GM19351 (cell line): ENCODE measurements at regions not wholly inside any gene's neighbourhood (a gene's known extent, or its start where the extent isn't known, plus 50 kb on each side); places are given as distances from the start of the nearest gene placed in this dataset.

Source experiments
- ATAC-seq: cut with Tn5 transposase; IDR thresholded peaks from one replicate; pipeline ENCODE4 v1.9.1; 2021; ENCODE audit warnings: mild to moderate bottlenecking, moderate library complexity; ENCODE audit not compliant: unreplicated experiment

GRCh38 chr4:123913598-123913997 is 517.0 kb downstream of the SPRY1 start:
- no peak for ATAC-seq

DNA sequence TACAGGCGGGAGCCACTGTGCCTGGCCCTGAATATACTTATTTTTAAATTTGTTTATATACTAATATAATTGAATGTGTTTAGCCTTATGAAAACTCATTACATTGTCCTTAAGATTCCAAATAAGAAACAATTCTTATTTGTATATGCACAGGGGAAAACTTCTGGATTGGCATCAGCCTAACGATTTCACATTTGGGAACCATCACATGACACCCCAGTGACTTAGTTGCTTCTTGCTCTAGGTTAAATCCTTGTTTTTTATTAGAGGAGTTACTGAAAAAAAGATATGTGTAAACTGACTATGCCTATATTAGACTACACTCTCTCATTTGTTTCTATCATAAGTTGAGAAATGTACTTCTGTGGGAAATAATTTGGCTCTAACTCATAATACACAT is 520.2 kb downstream of the SPRY1 start:
- ATAC-seq, result no peak

DNA sequence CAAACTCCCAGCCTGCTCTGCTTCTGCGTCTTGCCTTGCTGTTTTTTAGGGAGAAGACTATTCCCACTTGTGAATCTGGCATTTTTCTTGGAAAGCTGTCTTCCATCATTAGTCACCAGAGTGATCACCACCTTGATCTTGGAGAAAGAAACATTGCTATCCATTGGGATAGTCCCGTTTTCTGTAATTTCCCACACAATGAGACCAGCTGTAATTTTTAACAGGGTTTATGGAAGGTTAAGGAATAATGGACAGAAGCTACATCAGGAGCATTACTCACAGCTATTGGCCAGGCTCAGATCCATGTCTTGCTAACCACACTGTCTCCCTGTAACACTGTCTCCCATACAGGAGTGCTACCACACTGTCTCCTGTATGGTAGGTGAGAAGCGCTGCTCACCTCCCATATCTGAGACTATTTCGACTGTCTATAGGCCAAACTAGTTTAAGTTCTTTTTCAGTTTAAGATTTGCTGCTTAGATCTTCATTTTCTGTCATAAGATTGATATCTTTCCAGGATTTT is 523.0 kb downstream of the SPRY1 start:
- ATAC-seq, result no peak

- ATAC-seq, result no peak
Observed at GRCh38 chr4:123921339-123921738, 524.7 kb downstream of the SPRY1 start.

DNA sequence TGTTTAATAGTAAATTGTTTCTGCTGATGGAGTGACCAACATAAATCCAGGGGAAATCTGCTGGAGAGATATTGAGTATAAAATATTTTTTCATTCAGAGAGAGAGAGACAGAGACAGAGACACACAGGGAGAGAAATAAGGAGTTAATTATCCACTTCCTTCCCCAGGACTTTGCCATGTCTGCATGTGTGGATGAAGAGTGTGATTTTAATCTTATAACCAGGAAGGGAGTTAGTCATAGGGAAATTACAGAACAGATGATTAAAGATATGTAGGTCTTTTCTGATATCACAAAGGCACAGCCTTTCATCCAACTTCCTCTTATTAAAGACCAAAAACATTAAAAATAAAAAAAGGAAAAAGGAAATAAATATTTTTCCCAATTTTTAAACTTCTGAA is 526.3 kb downstream of the SPRY1 start:
- no peak for ATAC-seq

- no peak for ATAC-seq
Observed at GRCh38 chr4:123924536-123924935, 527.9 kb downstream of the SPRY1 start.

GRCh38 chr4:123929565-123929964 is 533.0 kb downstream of the SPRY1 start:
- no peak for ATAC-seq

DNA sequence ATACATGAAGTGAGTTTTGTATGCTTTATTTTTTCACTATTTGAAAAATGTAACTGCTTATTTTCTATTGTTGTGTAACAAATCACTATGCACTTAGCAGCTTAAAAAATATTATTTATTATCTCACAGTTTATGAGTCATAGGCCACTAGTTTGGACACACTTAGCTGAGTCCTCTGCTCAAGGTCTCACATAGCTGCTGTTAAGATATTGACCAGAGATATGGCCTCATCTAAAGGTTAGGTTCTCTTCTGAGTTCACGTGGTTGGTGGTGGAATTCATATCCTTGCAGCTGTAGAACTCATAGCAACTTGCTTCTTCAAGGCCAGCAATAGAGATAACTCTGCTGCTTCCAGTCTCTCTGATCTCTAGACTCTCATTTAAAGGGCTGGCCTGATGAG is 534.4 kb downstream of the SPRY1 start:
- no peak for ATAC-seq

- ATAC-seq, result no peak
Observed at GRCh38 chr4:123934096-123934495, 537.5 kb downstream of the SPRY1 start.

DNA sequence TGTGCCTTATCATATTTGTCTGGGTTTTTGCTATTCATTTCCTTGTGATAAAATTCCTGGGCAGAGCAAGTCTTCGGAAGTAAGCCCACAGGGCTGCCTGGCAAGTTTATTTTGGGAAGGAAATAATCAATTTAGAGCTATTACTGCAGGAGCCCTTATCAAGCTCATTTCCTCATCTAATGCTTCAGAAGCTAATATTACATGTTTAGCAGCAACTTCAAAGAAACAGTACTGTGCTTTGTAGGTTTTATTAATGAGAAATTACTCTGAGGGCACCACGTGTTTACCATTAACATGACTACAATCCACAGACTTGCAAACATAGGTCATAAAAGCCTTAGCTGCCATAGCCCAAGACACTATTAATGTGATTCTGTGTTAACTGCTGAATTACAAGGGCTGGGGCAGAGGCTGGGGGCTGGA is 540.0 kb downstream of the SPRY1 start:
- ATAC-seq, result no peak

- ATAC-seq, result no peak
Observed at GRCh38 chr4:123937581-123937980, 541.0 kb downstream of the SPRY1 start.

DNA sequence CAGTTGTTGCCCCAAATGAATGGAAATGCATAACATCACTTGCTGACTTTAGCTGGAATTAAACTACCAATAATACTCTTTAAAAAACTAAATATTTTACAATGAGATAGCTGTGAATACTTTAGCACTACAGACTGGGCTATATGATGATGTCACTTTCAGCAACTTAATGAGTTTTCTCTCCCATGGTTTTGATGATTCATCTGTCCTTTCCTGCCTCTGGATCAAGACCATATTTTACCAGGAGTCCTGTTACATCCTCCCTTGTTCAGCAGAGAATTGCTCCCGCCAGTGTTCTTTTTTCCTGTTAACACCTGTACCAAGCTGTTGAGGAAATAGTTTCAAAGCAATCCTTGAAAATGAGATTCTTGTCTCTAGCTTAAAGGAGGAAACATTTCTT is 543.0 kb downstream of the SPRY1 start:
- no peak for ATAC-seq

GRCh38 chr4:123940604-123941003 is 544.0 kb downstream of the SPRY1 start:
- no peak for ATAC-seq

- no peak for ATAC-seq
Observed at GRCh38 chr4:123941306-123941705, 544.7 kb downstream of the SPRY1 start.

- ATAC-seq, result no peak
Observed at GRCh38 chr4:123943976-123944375, 547.4 kb downstream of the SPRY1 start.

DNA sequence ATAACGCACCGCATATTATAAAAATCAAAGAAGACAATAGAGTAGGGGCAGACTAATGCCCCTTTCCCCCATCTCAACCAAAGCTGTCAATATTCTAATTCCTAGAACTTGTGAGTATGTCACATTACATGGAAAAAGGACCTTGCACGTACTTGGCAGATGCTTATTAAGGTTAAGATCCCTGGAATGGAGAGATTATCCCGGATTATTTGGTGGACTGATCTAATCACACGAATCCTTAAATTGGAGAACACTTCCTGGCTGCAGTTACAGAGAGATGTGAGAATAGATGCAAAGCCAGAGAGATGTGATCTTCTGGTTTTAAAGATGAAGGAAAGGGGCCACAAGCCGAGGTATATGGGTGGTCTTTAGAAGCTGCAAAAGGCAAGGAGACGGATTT is 548.7 kb downstream of the SPRY1 start:
- ATAC-seq, result no peak

GRCh38 chr4:123950530-123950929 is 553.9 kb downstream of the SPRY1 start:
- ATAC-seq, result no peak

DNA sequence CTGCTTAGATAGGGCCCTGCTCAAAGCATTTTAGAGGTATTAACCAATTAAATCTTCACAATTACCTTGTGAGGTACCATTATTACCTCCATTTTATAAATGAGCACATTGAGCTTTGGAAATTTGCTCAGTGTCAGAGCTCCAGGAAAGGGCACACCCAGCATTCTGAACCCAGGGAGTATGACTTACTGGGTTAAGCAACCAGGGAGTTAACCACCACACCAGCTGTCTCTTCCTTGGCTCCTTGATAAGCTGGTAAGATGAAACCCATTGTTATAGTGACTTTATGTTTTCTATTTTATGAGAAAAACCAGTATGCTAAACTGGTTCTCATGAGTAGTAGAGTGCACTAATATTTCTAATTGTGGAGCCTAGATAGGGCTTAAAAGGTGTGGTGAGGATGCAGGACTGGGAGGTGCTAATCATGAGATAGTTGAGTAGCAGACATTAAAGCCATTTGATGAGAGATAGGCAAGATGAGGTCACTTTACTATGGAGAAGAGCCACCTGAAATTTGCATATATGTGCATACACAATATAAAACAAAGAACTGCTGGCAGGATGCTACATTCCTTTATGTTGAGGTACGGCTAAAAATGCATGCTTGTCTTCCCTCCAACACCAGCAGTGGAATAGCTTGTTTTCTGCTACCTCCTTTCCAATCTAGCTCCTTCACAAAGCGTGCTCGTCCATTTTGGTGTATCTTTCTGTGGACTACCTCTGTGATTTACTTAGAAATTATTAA is 556.1 kb downstream of the SPRY1 start:
- ATAC-seq, result no peak

GRCh38 chr4:123953566-123953965 is 557.0 kb downstream of the SPRY1 start:
- ATAC-seq, result no peak

- no peak for ATAC-seq
Observed at GRCh38 chr4:123954220-123954619, 557.6 kb downstream of the SPRY1 start.

DNA sequence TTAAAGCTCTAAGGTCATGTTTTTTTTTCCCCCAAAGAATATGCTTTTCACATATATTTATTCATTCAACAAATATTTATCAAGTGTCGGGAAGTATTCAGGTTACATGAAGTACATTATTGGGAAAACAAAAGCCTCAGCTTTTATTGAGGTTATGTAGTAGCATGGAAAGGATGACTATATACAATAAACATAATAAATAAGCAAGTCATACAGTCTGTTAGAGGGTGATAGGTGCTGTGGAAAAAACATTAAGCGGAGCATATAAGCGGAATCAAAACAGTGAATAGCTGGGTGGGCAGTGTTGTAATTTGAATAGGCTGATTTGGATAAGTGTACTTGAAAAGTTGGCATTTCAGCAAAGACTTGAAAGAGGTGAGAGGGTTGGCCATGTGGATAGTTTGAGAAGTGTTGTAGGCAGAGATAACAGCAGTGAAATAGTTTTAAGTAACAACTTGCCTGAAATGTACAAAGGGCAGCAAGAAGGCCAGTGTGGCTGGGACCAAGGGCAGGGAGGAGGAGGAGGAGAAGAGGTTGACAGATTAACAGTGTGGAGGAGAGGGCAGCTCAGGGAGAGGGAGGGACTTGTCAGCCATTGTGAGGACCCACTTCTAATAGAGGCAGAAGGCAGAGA is 558.7 kb downstream of the SPRY1 start:
- no peak for ATAC-seq

DNA sequence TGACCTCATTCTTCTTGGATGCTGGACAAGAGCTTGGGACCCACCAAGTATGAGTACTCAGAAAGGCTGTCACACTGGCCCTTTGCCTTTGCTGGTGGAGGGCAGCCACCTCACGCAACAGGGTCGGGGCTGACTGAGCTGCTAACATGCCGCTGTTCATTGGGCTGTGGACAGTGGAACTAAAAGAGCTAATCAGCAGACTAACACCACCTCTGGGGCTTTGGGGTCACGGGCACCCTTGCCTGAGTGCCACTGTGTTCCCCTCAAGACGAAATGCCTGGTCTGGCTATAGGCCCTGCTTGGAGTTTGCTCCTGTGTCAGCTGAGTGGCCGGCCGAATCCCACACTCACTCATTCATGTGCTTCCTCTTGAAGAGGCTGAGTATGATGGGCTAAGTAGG is 559.6 kb downstream of the SPRY1 start:
- no peak for ATAC-seq
